ENCODE measurements at regions not wholly inside any gene's neighbourhood (a gene's known extent, or its start where the extent isn't known, plus 50 kb on each side); places are given as distances from the start of the nearest gene placed in this dataset.

DNA sequence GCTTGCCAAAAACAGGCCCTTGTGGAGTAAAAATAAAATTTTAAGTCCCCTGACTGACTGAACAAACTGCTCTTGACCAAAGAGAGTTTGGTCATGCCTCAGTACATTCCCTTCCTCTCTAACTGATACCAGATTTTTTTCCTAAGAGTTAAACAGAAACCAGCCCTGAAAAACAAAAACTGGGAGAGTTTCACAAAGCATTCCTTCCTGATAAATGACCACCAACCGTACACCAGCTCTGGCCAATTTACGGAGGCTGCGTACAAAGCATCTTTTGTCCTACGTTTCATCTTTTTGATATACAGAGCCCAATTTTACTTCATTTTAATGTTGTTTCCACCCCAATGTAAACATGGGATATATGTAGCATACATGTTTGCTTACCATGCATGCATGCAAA lies 477.4 kb upstream of the HTR1E start:
- TF ChIP-seq, protein P1, sequence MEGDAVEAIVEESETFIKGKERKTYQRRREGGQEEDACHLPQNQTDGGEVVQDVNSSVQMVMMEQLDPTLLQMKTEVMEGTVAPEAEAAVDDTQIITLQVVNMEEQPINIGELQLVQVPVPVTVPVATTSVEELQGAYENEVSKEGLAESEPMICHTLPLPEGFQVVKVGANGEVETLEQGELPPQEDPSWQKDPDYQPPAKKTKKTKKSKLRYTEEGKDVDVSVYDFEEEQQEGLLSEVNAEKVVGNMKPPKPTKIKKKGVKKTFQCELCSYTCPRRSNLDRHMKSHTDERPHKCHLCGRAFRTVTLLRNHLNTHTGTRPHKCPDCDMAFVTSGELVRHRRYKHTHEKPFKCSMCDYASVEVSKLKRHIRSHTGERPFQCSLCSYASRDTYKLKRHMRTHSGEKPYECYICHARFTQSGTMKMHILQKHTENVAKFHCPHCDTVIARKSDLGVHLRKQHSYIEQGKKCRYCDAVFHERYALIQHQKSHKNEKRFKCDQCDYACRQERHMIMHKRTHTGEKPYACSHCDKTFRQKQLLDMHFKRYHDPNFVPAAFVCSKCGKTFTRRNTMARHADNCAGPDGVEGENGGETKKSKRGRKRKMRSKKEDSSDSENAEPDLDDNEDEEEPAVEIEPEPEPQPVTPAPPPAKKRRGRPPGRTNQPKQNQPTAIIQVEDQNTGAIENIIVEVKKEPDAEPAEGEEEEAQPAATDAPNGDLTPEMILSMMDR (IDR thresholded peaks at IDR 0.05; ENCODE audit: low read depth, low read length), result no peak
- no peak for DNase-seq (ENCODE audit: low read depth, low spot score)
- in situ Hi-C loops (cut with HindIII; ENCODE audit: low sequenced_read_pairs), result no loop called here
- no peak overlapping the region for H3K4me3 ChIP-seq (ENCODE audit: low read depth, low read length)

DNA sequence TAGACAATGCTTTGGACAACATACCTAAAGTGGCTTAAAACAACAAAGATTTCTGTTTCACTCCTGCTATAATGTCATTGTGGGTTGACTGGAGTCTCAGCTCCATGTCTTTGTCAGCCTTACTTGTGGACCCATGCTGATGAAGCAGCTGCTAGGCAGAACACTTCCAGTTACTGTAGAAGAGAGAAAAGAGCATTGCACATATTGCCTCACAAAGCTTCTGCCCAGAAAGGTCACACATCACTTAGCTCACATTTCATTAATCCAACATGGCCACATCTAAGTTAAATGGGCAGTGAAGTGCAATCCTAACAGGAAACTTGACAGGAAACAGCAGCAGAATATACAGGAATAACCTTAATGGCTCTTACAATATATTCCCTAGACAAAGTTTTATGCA lies 480.5 kb upstream of the HTR1E start:
- no peak for DNase-seq (ENCODE audit: low read depth, low spot score)
- TF ChIP-seq, protein P1 (IDR thresholded peaks at IDR 0.05; ENCODE audit: low read depth, low read length), result no peak
- H3K4me3 ChIP-seq (ENCODE audit: low read depth, low read length), result no peak overlapping the region
- in situ Hi-C loops (cut with HindIII; ENCODE audit: low sequenced_read_pairs), result no loop called here

DNA sequence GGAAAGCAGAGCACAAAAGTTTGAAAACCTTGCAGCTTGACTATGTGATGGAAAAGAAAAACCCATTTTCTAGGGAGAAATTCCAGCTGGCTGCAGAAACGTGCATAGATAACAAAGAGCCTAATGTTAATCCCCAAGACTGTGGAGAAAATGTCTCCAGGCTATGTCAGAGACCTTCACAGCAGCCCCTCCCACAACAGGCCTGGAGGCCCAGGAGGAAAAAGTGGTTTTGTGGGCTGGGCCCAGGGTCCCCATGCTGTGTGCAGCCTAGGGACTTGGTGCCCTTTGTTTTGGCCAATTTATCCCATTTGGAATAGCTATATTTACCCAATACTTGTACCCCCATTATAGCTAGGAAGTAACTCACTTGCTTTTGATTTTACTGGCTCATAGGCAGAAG lies 484.1 kb upstream of the HTR1E start:
- TF ChIP-seq, protein P1 (IDR thresholded peaks at IDR 0.05; ENCODE audit: low read depth, low read length), result no peak
- DNase-seq (ENCODE audit: low read depth, low spot score), result no peak
- in situ Hi-C loops (cut with HindIII; ENCODE audit: low sequenced_read_pairs), result no loop called here
- H3K4me3 ChIP-seq (ENCODE audit: low read depth, low read length), result no peak overlapping the region

DNA sequence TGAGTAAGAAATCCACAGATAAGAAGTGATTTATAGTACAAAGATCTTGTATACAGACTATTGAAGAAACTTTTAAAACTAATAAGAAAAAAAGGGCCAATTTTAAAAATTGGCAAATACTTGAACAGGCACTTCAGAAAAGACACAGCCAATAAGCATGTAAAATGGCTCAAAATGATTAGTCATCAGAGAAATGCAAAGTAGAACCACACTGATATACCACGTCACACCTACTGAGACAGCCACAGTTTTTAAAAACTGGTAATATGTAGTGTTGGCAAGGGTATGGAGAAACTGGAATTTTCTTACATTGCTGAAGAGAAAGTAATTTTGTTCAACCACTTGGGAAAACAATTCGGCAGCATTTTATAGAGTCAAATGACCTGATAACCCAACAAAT lies 488.9 kb upstream of the HTR1E start:
- in situ Hi-C loops (cut with HindIII; ENCODE audit: low sequenced_read_pairs), result no loop called here
- no peak overlapping the region for H3K4me3 ChIP-seq (ENCODE audit: low read depth, low read length)
- TF ChIP-seq, protein P1 (IDR thresholded peaks at IDR 0.05; ENCODE audit: low read depth, low read length), result no peak
- no peak for DNase-seq (ENCODE audit: low read depth, low spot score)

DNA sequence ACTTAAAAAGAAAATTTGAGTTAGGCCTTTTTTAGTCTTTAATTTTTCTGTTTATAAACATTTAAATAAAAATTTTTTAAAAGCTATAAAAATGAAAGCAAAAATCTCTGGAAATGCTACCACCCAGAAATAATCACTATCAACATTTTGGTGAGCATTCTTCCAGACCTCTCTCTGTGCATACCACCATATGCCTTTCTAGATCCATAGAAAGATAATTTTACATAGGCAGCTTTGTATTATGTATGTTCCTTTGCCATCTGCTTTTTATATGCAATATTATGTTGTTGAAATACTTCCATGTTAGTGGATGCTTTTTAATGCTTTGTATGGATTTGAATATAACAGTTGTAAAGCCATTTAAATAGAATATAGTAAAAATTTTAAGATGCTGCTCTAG lies 496.7 kb upstream of the HTR1E start:
- no peak overlapping the region for H3K4me3 ChIP-seq (ENCODE audit: low read depth, low read length)
- no peak for DNase-seq (ENCODE audit: low read depth, low spot score)
- TF ChIP-seq, protein P1 (IDR thresholded peaks at IDR 0.05; ENCODE audit: low read depth, low read length), result no peak
- in situ Hi-C loops (cut with HindIII; ENCODE audit: low sequenced_read_pairs), result no loop called here

DNA sequence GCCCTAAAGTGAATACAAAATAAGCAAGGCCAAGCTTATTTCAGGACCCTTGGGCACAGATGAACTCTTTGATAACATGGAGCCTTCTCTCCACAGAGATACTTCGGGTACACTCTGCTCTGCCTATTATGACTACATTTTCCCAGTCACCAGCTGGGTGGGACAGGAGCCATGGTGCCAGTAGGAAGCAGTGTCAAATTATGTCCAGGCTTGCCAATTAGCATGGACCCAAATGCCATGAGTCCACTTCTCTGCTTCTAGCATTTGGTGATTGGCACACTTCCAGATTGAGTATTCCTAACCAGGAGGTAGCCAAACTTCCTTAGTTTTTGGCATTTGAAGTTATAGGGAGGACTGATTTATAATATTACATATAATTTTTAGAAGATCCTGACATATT lies 513.8 kb upstream of the HTR1E start:
- in situ Hi-C loops (cut with HindIII; ENCODE audit: low sequenced_read_pairs), result no loop called here
- DNase-seq (ENCODE audit: low read depth, low spot score), result no peak
- TF ChIP-seq, protein P1 (IDR thresholded peaks at IDR 0.05; ENCODE audit: low read depth, low read length), result no peak
- no peak overlapping the region for H3K4me3 ChIP-seq (ENCODE audit: low read depth, low read length)

DNA sequence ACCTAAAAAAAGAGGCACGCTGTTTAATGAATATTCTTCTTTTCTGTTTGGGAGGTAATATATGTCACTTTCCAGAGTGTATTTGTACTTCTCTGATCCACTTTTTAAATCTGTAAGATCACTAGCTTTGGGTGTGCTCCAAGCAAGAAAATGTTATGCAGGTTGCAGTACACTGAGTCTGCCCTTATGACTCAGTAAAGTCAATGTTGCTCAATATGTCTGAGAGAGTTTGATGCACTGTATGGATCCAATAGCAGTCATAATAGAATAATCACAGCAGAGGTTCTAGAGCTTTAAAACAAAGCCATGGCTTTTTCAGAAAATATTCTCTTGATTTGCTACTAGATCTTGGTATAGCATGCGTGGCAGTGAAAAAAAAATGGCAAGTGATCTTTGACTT lies 525.3 kb upstream of the HTR1E start:
- no peak for DNase-seq (ENCODE audit: low read depth, low spot score)
- TF ChIP-seq, protein P1 (IDR thresholded peaks at IDR 0.05; ENCODE audit: low read depth, low read length), result no peak
- no peak overlapping the region for H3K4me3 ChIP-seq (ENCODE audit: low read depth, low read length)
- in situ Hi-C loops (cut with HindIII; ENCODE audit: low sequenced_read_pairs), result no loop called here
